Liver (tissue), 8 donors: ENCODE measurements at regions not wholly inside any gene's neighbourhood (a gene's known extent, or its start where the extent isn't known, plus 50 kb on each side); places are given as distances from the start of the nearest gene placed in this dataset.

Experiments
- DNase-seq: peaks from one replicate; pipeline ENCODE4 v3.0.0-alpha.2; 2017; ENCODE audit warnings: low spot score
- H3K27ac ChIP-seq, 2 donors: one replicate each; pipeline ENCODE4 v1.7.0; 2013; ENCODE audit warnings: inconsistent platforms in 2 of 2, low read length in 2 of 2, control low read depth in 1 of 2, low read depth in 1 of 2, mild to moderate bottlenecking in 1 of 2
- H3K27me3 ChIP-seq, 4 donors: one replicate each; pipeline versions ENCODE4 v1.6.1 to v1.7.0; 2013; ENCODE audit warnings: low read length in 3 of 4, inconsistent platforms in 1 of 4, mild to moderate bottlenecking in 1 of 4, moderate library complexity in 1 of 4; ENCODE audit not compliant: control insufficient read depth in 4 of 4, insufficient read depth in 4 of 4
- H3K36me3 ChIP-seq, 4 donors: one replicate each; pipeline versions ENCODE4 v1.6.1 to v1.7.0; 2013; ENCODE audit warnings: low read length in 3 of 4, mild to moderate bottlenecking in 3 of 4, low read depth in 1 of 4, moderate library complexity in 1 of 4; ENCODE audit not compliant: control insufficient read depth in 4 of 4, insufficient read depth in 3 of 4
- H3K4me1 ChIP-seq, 4 donors: one replicate each; pipeline versions ENCODE4 v1.6.1 to v1.7.0; 2013; ENCODE audit warnings: low read length in 3 of 4, mild to moderate bottlenecking in 3 of 4, moderate library complexity in 1 of 4; ENCODE audit not compliant: control insufficient read depth in 4 of 4, insufficient read depth in 4 of 4
- H3K4me3 ChIP-seq, 3 donors: one replicate each; pipeline versions ENCODE4 v1.6.1 to v1.7.0; 2013; ENCODE audit warnings: low read length in 3 of 3, control low read depth in 1 of 3, low read depth in 1 of 3, mild to moderate bottlenecking in 1 of 3
- H3K9ac ChIP-seq, 2 donors: one replicate each; pipeline ENCODE4 v1.7.0; 2013; ENCODE audit warnings: low read length in 2 of 2, mild to moderate bottlenecking in 2 of 2, moderate library complexity in 2 of 2, control low read depth in 1 of 2, low read depth in 1 of 2
- H3K9me3 ChIP-seq, 4 donors: one replicate each; pipeline versions ENCODE4 v1.6.1 to v1.7.0; 2013; ENCODE audit warnings: low read length in 3 of 4; ENCODE audit not compliant: control insufficient read depth in 4 of 4
- ATF3 ChIP-seq: IDR thresholded peaks from 2 replicates; pipeline ENCODE4 v1.6.1; 2016; ENCODE audit warnings: antibody characterized with exemption
- CTCF ChIP-seq: fragments of 150-350 bp; IDR thresholded peaks from 2 replicates; pipeline ENCODE4 v1.5.1; 2017; ENCODE audit warnings: improper control_type of control experiment, low read depth, low read length; ENCODE audit not compliant: missing input control
- FOXA1 ChIP-seq: IDR thresholded peaks from 2 replicates; pipeline ENCODE4 v1.6.1; 2016; ENCODE audit warnings: antibody characterized with exemption
- FOXA2 ChIP-seq: IDR thresholded peaks from 2 replicates; pipeline ENCODE4 v1.6.1; 2016; ENCODE audit warnings: antibody characterized with exemption
- GABPA ChIP-seq, 2 donors: IDR thresholded peaks in 1 of 2; conservative IDR thresholded peaks in 1 of 2; 2 replicates each; pipeline ENCODE4 v1.6.1; 2016; ENCODE audit warnings: antibody characterized with exemption in 2 of 2, mild to moderate bottlenecking in 1 of 2, moderate library complexity in 1 of 2
- HNF4A ChIP-seq, 2 donors: conservative IDR thresholded peaks; 2 replicates each; pipeline ENCODE4 v1.6.1; 2016; ENCODE audit warnings: antibody characterized with exemption in 2 of 2, mild to moderate bottlenecking in 2 of 2
- JUND ChIP-seq, 2 donors: IDR thresholded peaks; 2 replicates each; pipeline ENCODE4 v1.6.1; 2016; ENCODE audit warnings: antibody characterized with exemption in 2 of 2
- NR2F2 ChIP-seq: IDR thresholded peaks from 2 replicates; pipeline ENCODE4 v1.6.1; 2016; ENCODE audit warnings: antibody characterized with exemption
- RAD21 ChIP-seq, 2 donors: IDR thresholded peaks; 2 replicates each; pipeline ENCODE4 v1.6.1; 2016; ENCODE audit warnings: antibody characterized with exemption in 2 of 2, mild to moderate bottlenecking in 2 of 2
- REST ChIP-seq: IDR thresholded peaks from 2 replicates; pipeline ENCODE4 v1.6.1; 2016; ENCODE audit warnings: antibody characterized with exemption, mild to moderate bottlenecking
- RXRA ChIP-seq, 2 donors: IDR thresholded peaks; 2 replicates each; pipeline ENCODE4 v1.6.1; 2017 to 2018; ENCODE audit warnings: antibody characterized with exemption in 2 of 2, mild to moderate bottlenecking in 1 of 2
- SP1 ChIP-seq: IDR thresholded peaks from 2 replicates; pipeline ENCODE4 v1.6.1; 2018; ENCODE audit warnings: antibody characterized with exemption, mild to moderate bottlenecking
- TAF1 ChIP-seq: conservative IDR thresholded peaks from 2 replicates; pipeline ENCODE4 v1.6.1; 2016; ENCODE audit warnings: antibody characterized with exemption, mild to moderate bottlenecking
- ZBTB33 ChIP-seq: IDR thresholded peaks from 2 replicates; pipeline ENCODE4 v1.6.1; 2016; ENCODE audit warnings: antibody characterized with exemption
- WGBS: extraction: QIAGEN DNeasy Blood & Tissue Kit; methylation state at CpG from one replicate; pipeline ENCODE4 v1.1.7; 2013; 5-methylcytosine and 5-hydroxymethylcytosine counted together
- donor health status: healthy.
- donor health status: healthy.
- donor health status: healthy.
- donor health status: healthy.
- donor health status: healthy.

- Histone ChIP-seq H3K9ac (no peak overlapping the region), H3K9me3 (no peaks in the 10 kb centered on the region), H3K36me3 (no peaks in the 10 kb centered on the region), H3K27me3 (no peaks in the 10 kb centered on the region), H3K4me1 (no peaks in the 10 kb centered on the region), H3K4me3 (no peak overlapping the region), H3K27ac (no peak overlapping the region)
- no peak for DNase-seq
- WGBS = 85% methylated on average over 3 of the region's 3 CpGs
- TF ChIP-seq FOXA1 = no peak
- TF ChIP-seq RXRA (IDR thresholded peaks at IDR 0.05) = no peak
- TF ChIP-seq FOXA2 = no peak
- TF ChIP-seq NR2F2 = no peak
- TF ChIP-seq SP1 = no peak
- TF ChIP-seq CTCF = no peak
Observed at GRCh38 chr7:91777522-91777921, 103.0 kb downstream of the MTERF1 start.

GRCh38 chr7:91778416-91778815 lies 102.1 kb downstream of the MTERF1 start:
- no peaks in the 10 kb centered on the region for H3K4me1 ChIP-seq
- H3K36me3 ChIP-seq = no peaks in the 10 kb centered on the region
- no peaks in the 10 kb centered on the region for H3K27me3 ChIP-seq
- TF ChIP-seq ATF3 = no peak
- no peak for TF ChIP-seq TAF1
- no peak for TF ChIP-seq ZBTB33
- TF ChIP-seq RAD21 (IDR thresholded peaks at IDR 0.05) = no peak
- TF ChIP-seq REST = no peak
- TF ChIP-seq GABPA (IDR thresholded peaks at IDR 0.05 in 1 of 2, conservative IDR thresholded peaks at IDR 0.05 in 1 of 2) = no peak
- no peak for TF ChIP-seq HNF4A (conservative IDR thresholded peaks at IDR 0.05)
- no peak for TF ChIP-seq RXRA (IDR thresholded peaks at IDR 0.05)
- no peak for TF ChIP-seq JUND (IDR thresholded peaks at IDR 0.05)
- no peak for TF ChIP-seq FOXA2
- TF ChIP-seq NR2F2 = no peak
- 61% methylated on average over 1 of the region's 1 CpG for WGBS
- no peaks in the 10 kb centered on the region for H3K9me3 ChIP-seq
- no peak overlapping the region for H3K4me3 ChIP-seq
- DNase-seq = no peak
- H3K9ac ChIP-seq = no peak overlapping the region
- no peak overlapping the region for H3K27ac ChIP-seq
